SH-SY5Y (cell line): ENCODE measurements at regions not wholly inside any gene's neighbourhood (a gene's known extent, or its start where the extent isn't known, plus 50 kb on each side); places are given as distances from the start of the nearest gene placed in this dataset.

Experiments
- GATA2 ChIP-seq: IDR thresholded peaks from 2 replicates; pipeline ENCODE4 v1.6.1; 2011; ENCODE audit warnings: mild to moderate bottlenecking, low read depth, low read length
- GATA3 ChIP-seq: IDR thresholded peaks from 2 replicates; pipeline ENCODE4 v1.6.1; 2011; ENCODE audit warnings: low read depth, mild to moderate bottlenecking, low read length, moderate library complexity

GRCh38 chr4:159016593-159017024 lies 86.3 kb upstream of the RAPGEF2 start:
- no peak for TF ChIP-seq GATA2
- TF ChIP-seq GATA3 = no peak
